ENCODE measurements at regions not wholly inside any gene's neighbourhood (a gene's known extent, or its start where the extent isn't known, plus 50 kb on each side); places are given as distances from the start of the nearest gene placed in this dataset.

GRCh38 chr6:166241974-166242373, 66.2 kb downstream of the PRR18 start:
- FAIRE-seq (no peak), DNase-seq (ENCODE audit: low read depth, low spot score) (no peak), ATAC-seq (no peak)
- no peaks in the 10 kb centered on the region for H3K36me3 ChIP-seq (ENCODE audit: control insufficient read depth in 2 of 2, insufficient read depth in 2 of 2, low read length in 1 of 2)
- intact Hi-C loops (cut with micrococcal nuclease; ENCODE audit: unreplicated experiment), result no loop called here
- SMC1A ChIA-PET (ENCODE audit: uncharacterized antibody, unreplicated experiment), result no interaction called here
- no TSS peak for BruUV-seq (replicated peaks)
- H3K27ac ChIP-seq (ENCODE audit: control insufficient read depth, insufficient read depth), result no peak overlapping the region
- peaks cover 19% of the 10 kb centered on the region for H3K4me1 ChIP-seq (ENCODE audit: control insufficient read depth, insufficient read depth, low read length)
- H3K79me2 ChIP-seq (ENCODE audit: control insufficient read depth, insufficient read depth, low read length), result no peaks in the 10 kb centered on the region
- H3K27me3 ChIP-seq (replicated peaks in 1 of 2; ENCODE audit: control insufficient read depth in 2 of 2, insufficient read depth in 2 of 2, low read length in 1 of 2), result 0 out of 4 replicates have a peak, but pooled peaks cover 0 to 4% of the 10 kb centered on the region in 2 experiments
- H3K9ac ChIP-seq (ENCODE audit: control insufficient read depth, insufficient read depth, low read length), result no peak overlapping the region
- no peaks in the 10 kb centered on the region for H3K9me3 ChIP-seq (replicated peaks; ENCODE audit: control insufficient read depth, insufficient read depth, low read length)
- H3K4me2 ChIP-seq (ENCODE audit: control insufficient read depth, insufficient read depth), result no peak overlapping the region
- TF ChIP-seq BRCA1 (IDR thresholded peaks at IDR 0.05; ENCODE audit: low read depth, low read length), result no peak
- TF ChIP-seq CREB1 (IDR thresholded peaks at IDR 0.05; ENCODE audit: low read depth), result no peak
- no peak for TF ChIP-seq DPF2 (IDR thresholded peaks at IDR 0.05)
- TF ChIP-seq MLLT1 (IDR thresholded peaks at IDR 0.05), result no peak
- no peak for TF ChIP-seq SIX5 (IDR thresholded peaks at IDR 0.05; ENCODE audit: low read depth, low read length, severe bottlenecking)
- no peak for TF ChIP-seq RUNX3 (IDR thresholded peaks at IDR 0.05; ENCODE audit: low read length)
- no peak for TF ChIP-seq EP300 (IDR thresholded peaks at IDR 0.05; ENCODE audit: borderline replicate concordance in 1 of 2, control insufficient read depth in 1 of 2, low read depth in 2 of 2, low read length in 2 of 2)
- 0 out of 2 replicates have a peak, but pooled peaks have one; percentile 26 for TF ChIP-seq ZNF24 (IDR thresholded peaks at IDR 0.05)
- POLR2A ChIA-PET, result no interaction called here
- 31% methylated on average over 6 of the region's 6 CpGs for WGBS (ENCODE audit: insufficient coverage, insufficient replicate concordance, low lambda C conversion rate, missing lambda C conversion rate)
- H4K20me1 ChIP-seq (ENCODE audit: control insufficient read depth, insufficient read depth), result no peaks in the 10 kb centered on the region
- in situ Hi-C loops (cut with MboI), result no loop called here
- RAD21 ChIA-PET (ENCODE audit: unreplicated experiment), result interaction anchor here (0.5 kb wide), 1 partner anchor 23 kb away, joined by 3 read pairs; no protein-coding TSS in a partner anchor
- no peak overlapping the region for H3K4me3 ChIP-seq
- no peak overlapping the region for H2AFZ ChIP-seq (ENCODE audit: control insufficient read depth, low read depth, low read length)
- CTCF ChIA-PET, result no interaction called here
